HL-60 (cell line): ENCODE measurements at regions not wholly inside any gene's neighbourhood (a gene's known extent, or its start where the extent isn't known, plus 50 kb on each side); places are given as distances from the start of the nearest gene placed in this dataset.

Source experiments
- DNase-seq, 2 experiments: peaks; one replicate each; pipeline ENCODE4 v3.0.0-alpha.2; 2010 to 2020; ENCODE audit warnings: low read depth in 1 of 2, low spot score in 1 of 2
- H3K27ac ChIP-seq: fragments of 250-450 bp; sonication (Bioruptor Pico); replicated peaks from 2 replicates; pipeline ENCODE4 v1.5.1; 2020; ENCODE audit warnings: mild to moderate bottlenecking, moderate library complexity
- H3K27me3 ChIP-seq: fragments of 250-450 bp; sonication (Bioruptor Pico); 2 replicates; pipeline ENCODE4 v1.5.1; 2021; ENCODE audit warnings: mild to moderate bottlenecking, moderate library complexity; ENCODE audit not compliant: insufficient read depth, poor library complexity, severe bottlenecking
- H3K4me3 ChIP-seq: replicated peaks from 2 replicates; pipeline ENCODE4 v1.5.1; 2011; ENCODE audit warnings: mild to moderate bottlenecking, control low read depth, low read length; ENCODE audit not compliant: insufficient read depth
- GABPA ChIP-seq: IDR thresholded peaks from 2 replicates; pipeline ENCODE4 v1.6.1; 2012; ENCODE audit warnings: low read depth
- POLR2AphosphoS5 ChIP-seq: IDR thresholded peaks from 2 replicates; pipeline ENCODE4 v1.6.1; 2012; ENCODE audit warnings: low read depth
- SPI1 ChIP-seq: IDR thresholded peaks from 2 replicates; pipeline ENCODE4 v1.6.1; 2012; ENCODE audit warnings: low read depth, mild to moderate bottlenecking, borderline replicate concordance
- TF ChIP-seq, protein P1 (sequence below): IDR thresholded peaks from 2 replicates; pipeline ENCODE4 v1.6.1; 2012; ENCODE audit warnings: low read depth; ENCODE audit not compliant: insufficient replicate concordance
- TF ChIP-seq, protein P2 (sequence below): IDR thresholded peaks from one replicate; pipeline ENCODE4 v1.5.1; 2011; ENCODE audit warnings: low read length, control low read depth, inconsistent platforms; ENCODE audit not compliant: insufficient read depth

DNA sequence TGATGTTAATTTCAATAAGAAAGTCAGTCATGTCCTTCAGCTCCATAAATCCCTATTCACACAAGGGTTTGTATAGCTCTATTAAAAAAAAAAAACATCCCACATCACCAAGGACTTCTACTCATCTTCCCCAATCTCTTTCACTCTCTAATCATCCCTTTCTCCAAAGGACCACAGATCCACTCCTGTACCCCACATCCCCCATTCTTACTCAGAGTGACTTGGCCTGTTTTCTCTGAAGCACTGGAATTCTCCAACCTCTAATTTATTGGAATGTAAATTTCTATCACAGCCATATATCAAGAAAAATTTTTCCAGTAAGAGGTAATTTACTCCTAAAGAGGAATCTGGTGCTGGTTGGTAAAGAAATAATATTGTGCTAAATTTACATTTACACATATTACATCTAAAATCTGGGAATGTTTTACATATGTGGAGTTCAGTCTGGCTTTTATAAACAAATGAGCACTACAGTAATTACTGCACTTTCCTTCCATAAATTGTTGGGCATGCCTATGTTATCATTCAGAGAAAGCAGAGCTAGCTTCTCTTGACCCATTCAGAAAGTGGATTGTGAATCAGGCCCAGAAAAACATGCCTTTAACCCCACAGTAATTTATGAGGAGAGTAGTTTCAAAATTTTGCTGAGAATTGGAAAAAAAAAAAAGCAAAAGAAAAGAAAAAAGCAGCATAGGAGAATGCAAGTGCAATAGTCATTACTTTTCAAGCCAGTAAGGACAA lies 399.5 kb upstream of the TNC start:
- H3K27ac ChIP-seq: no peak overlapping the region
- no peaks in the 10 kb centered on the region for H3K27me3 ChIP-seq
- no peak for DNase-seq
- TF ChIP-seq, protein P1, sequence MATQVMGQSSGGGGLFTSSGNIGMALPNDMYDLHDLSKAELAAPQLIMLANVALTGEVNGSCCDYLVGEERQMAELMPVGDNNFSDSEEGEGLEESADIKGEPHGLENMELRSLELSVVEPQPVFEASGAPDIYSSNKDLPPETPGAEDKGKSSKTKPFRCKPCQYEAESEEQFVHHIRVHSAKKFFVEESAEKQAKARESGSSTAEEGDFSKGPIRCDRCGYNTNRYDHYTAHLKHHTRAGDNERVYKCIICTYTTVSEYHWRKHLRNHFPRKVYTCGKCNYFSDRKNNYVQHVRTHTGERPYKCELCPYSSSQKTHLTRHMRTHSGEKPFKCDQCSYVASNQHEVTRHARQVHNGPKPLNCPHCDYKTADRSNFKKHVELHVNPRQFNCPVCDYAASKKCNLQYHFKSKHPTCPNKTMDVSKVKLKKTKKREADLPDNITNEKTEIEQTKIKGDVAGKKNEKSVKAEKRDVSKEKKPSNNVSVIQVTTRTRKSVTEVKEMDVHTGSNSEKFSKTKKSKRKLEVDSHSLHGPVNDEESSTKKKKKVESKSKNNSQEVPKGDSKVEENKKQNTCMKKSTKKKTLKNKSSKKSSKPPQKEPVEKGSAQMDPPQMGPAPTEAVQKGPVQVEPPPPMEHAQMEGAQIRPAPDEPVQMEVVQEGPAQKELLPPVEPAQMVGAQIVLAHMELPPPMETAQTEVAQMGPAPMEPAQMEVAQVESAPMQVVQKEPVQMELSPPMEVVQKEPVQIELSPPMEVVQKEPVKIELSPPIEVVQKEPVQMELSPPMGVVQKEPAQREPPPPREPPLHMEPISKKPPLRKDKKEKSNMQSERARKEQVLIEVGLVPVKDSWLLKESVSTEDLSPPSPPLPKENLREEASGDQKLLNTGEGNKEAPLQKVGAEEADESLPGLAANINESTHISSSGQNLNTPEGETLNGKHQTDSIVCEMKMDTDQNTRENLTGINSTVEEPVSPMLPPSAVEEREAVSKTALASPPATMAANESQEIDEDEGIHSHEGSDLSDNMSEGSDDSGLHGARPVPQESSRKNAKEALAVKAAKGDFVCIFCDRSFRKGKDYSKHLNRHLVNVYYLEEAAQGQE: no peak
- TF ChIP-seq POLR2AphosphoS5: no peak
- TF ChIP-seq SPI1: no peak
- no peak for TF ChIP-seq GABPA
- TF ChIP-seq, protein P2, sequence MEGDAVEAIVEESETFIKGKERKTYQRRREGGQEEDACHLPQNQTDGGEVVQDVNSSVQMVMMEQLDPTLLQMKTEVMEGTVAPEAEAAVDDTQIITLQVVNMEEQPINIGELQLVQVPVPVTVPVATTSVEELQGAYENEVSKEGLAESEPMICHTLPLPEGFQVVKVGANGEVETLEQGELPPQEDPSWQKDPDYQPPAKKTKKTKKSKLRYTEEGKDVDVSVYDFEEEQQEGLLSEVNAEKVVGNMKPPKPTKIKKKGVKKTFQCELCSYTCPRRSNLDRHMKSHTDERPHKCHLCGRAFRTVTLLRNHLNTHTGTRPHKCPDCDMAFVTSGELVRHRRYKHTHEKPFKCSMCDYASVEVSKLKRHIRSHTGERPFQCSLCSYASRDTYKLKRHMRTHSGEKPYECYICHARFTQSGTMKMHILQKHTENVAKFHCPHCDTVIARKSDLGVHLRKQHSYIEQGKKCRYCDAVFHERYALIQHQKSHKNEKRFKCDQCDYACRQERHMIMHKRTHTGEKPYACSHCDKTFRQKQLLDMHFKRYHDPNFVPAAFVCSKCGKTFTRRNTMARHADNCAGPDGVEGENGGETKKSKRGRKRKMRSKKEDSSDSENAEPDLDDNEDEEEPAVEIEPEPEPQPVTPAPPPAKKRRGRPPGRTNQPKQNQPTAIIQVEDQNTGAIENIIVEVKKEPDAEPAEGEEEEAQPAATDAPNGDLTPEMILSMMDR: no peak
- H3K4me3 ChIP-seq: no peak overlapping the region

DNA sequence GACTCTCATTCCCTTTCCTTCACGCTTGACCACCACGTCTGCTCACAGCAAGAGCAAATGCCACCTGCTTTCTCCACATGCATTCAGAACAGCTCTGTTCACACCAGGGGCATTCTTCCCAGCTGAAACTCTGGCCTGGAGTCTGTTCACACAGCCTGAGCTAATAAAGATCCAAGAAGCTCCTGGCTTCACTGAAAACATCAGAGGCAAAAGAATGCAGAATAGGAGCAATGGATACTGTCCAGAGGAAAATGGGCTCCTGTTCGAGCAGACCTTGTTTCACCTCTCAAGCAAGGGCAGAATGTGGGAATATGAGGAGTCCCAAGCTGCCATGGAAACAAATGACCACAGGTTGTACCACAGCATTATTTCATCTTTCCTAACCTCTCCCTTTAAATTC lies 402.7 kb upstream of the TNC start:
- H3K27me3 ChIP-seq: no peaks in the 10 kb centered on the region
- H3K27ac ChIP-seq: no peak overlapping the region
- DNase-seq: no peak
- H3K4me3 ChIP-seq: no peak overlapping the region
- no peak for TF ChIP-seq POLR2AphosphoS5
- no peak for TF ChIP-seq SPI1
- TF ChIP-seq, protein P2: no peak
- TF ChIP-seq GABPA: no peak
- TF ChIP-seq, protein P1: no peak

DNA sequence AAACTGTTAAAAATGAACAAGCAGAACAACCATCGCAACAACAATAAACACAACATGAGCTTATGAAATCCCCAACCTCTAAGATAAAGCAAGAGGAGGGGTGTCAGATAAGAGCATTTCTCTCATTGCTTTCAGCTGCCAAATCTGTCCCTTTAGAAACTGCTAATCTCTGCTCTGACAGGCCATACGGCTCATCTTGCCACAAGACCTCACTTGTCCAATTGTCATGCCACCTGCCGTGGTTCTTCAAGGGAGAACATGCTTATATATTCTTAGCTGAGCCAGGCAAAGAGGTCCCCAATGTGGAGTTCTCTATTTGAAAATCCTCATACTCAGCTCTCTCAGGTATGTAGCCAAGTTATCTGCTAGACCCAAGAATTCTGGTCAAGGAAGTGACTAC lies 405.0 kb upstream of the TNC start:
- Histone ChIP-seq H3K27ac (no peak overlapping the region), H3K27me3 (no peaks in the 10 kb centered on the region), H3K4me3 (no peak overlapping the region)
- no peak for DNase-seq
- no peak for TF ChIP-seq POLR2AphosphoS5
- TF ChIP-seq, protein P1: no peak
- TF ChIP-seq GABPA: no peak
- TF ChIP-seq, protein P2: no peak
- no peak for TF ChIP-seq SPI1
